ENCODE measurements at regions not wholly inside any gene's neighbourhood (a gene's known extent, or its start where the extent isn't known, plus 50 kb on each side); places are given as distances from the start of the nearest gene placed in this dataset.

DNA sequence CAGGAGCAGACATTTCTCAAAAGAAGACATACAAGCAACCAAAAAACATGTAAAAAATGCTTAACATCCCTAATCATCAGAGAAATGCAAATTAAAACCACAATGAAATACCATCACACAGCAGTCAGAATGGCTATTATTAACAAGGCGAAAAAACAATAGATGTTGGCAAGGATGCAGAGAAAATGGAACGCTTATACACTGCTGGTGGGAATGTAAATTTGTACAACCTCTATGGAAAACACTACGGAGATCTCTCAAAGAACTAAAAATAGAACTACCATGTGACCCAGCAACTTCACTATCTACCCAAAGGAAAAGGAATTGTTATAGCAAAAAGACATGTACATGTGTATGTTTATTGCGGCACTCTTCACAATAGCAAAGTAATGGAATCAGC, 71.5 kb downstream of the PPP4R3C start:
- Histone ChIP-seq H2AFZ (ENCODE audit: insufficient read depth, low read depth, low read length, poor library complexity, severe bottlenecking) (no peak overlapping the region), H3K36me3 (replicated peaks in 1 of 2; ENCODE audit: control insufficient read depth in 1 of 2, insufficient read depth in 2 of 2, low read length in 2 of 2) (no peaks in the 10 kb centered on the region), H4K20me1 (ENCODE audit: insufficient read depth, low read length) (no peaks in the 10 kb centered on the region), H3K27ac (ENCODE audit: low read depth in 1 of 2, low read length in 2 of 2) (no peak overlapping the region), H3K4me2 (replicated peaks; ENCODE audit: extremely low read depth, low read length, poor library complexity, severe bottlenecking) (no peak overlapping the region), H3K9me3 (replicated peaks in 1 of 2; ENCODE audit: control insufficient read depth in 1 of 2, insufficient read depth in 1 of 2, low read length in 2 of 2) (no peaks in the 10 kb centered on the region), H3K27me3 (ENCODE audit: control insufficient read depth in 2 of 2, insufficient read depth in 2 of 2, low read length in 2 of 2) (no peaks in the 10 kb centered on the region), H3K4me3 (replicated peaks in 1 of 3; ENCODE audit: low read depth in 2 of 3, low read length in 3 of 3) (no peak overlapping the region), H3K4me1 (ENCODE audit: control insufficient read depth in 1 of 2, insufficient read depth in 2 of 2, low read length in 2 of 2) (no peaks in the 10 kb centered on the region), H3K9ac (ENCODE audit: insufficient read depth, low read length, poor library complexity, severe bottlenecking) (no peak overlapping the region), H3K79me2 (ENCODE audit: insufficient read depth, low read length) (no peaks in the 10 kb centered on the region)
- Mint-ChIP-seq H3K27ac (no peak overlapping the region), H3K36me3 (no peaks in the 10 kb centered on the region), H3K9me3 (no peaks in the 10 kb centered on the region), H3K27me3 (ENCODE audit: low read depth in 3 of 3) (peaks cover 0 to 2% (median 0%) of the 10 kb centered on the region in 3 donors), H3K4me3 (no peak overlapping the region), H3K4me1 (no peaks in the 10 kb centered on the region)
- DNase-seq = no peak
- no peak for TF ChIP-seq CTCF (IDR thresholded peaks at IDR 0.05)
- WGBS (ENCODE audit: insufficient coverage) = no CpG with 5 or more reads among the region's 4 CpGs
- intact Hi-C loops (cut with micrococcal nuclease) = no loop called here

DNA sequence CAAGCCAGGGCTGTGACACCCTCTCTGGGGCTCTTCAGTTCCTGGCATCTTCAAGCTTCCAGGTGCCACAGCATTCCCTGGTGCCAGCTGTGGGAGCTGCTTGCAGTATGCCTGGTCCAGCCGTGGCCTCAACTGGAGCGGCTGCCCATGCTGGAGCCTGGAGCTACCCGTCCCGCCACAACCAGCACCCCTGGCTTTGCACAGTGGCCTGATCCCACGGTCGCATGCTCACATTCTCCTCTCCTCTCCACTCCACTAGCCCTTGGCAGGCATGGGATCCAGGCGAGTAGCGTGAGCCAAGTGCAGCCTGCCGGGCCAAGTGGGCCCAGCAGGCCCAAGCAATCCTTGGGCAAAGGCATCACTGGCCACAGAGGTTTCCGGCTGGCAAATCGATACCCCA, 81.7 kb downstream of the PPP4R3C start:
- Histone ChIP-seq H3K9ac (ENCODE audit: insufficient read depth, low read length, poor library complexity, severe bottlenecking) (no peak overlapping the region), H3K79me2 (ENCODE audit: insufficient read depth, low read length) (no peaks in the 10 kb centered on the region), H3K4me2 (replicated peaks; ENCODE audit: extremely low read depth, low read length, poor library complexity, severe bottlenecking) (no peak overlapping the region), H3K9me3 (replicated peaks in 1 of 2; ENCODE audit: control insufficient read depth in 1 of 2, insufficient read depth in 1 of 2, low read length in 2 of 2) (no peaks in the 10 kb centered on the region), H3K27ac (ENCODE audit: low read depth in 1 of 2, low read length in 2 of 2) (no peak overlapping the region), H3K36me3 (replicated peaks in 1 of 2; ENCODE audit: control insufficient read depth in 1 of 2, insufficient read depth in 2 of 2, low read length in 2 of 2) (no peaks in the 10 kb centered on the region), H2AFZ (ENCODE audit: insufficient read depth, low read depth, low read length, poor library complexity, severe bottlenecking) (no peak overlapping the region), H4K20me1 (ENCODE audit: insufficient read depth, low read length) (no peaks in the 10 kb centered on the region), H3K4me3 (replicated peaks in 1 of 3; ENCODE audit: low read depth in 2 of 3, low read length in 3 of 3) (no peak overlapping the region), H3K4me1 (ENCODE audit: control insufficient read depth in 1 of 2, insufficient read depth in 2 of 2, low read length in 2 of 2) (no peaks in the 10 kb centered on the region), H3K27me3 (ENCODE audit: control insufficient read depth in 2 of 2, insufficient read depth in 2 of 2, low read length in 2 of 2) (no peaks in the 10 kb centered on the region)
- WGBS (ENCODE audit: insufficient coverage) = 100% methylated on average over 3 of the region's 11 CpGs
- Mint-ChIP-seq H3K27ac (no peak overlapping the region), H3K4me3 (no peak overlapping the region), H3K9me3 (peaks cover 0 to 2% (median 0%) of the 10 kb centered on the region in 7 donors), H3K4me1 (no peaks in the 10 kb centered on the region), H3K27me3 (ENCODE audit: low read depth in 3 of 3) (no peaks in the 10 kb centered on the region), H3K36me3 (no peaks in the 10 kb centered on the region)
- no peak for DNase-seq
- intact Hi-C loops (cut with micrococcal nuclease) = no loop called here
- TF ChIP-seq CTCF (IDR thresholded peaks at IDR 0.05) = no peak

All from CD14-positive monocyte (primary cell).